SK-N-SH treated with all-trans-retinoic acid at 6 μM for 48 hours (cell line): ENCODE measurements at regions not wholly inside any gene's neighbourhood (a gene's known extent, or its start where the extent isn't known, plus 50 kb on each side); places are given as distances from the start of the nearest gene placed in this dataset.

Experiments used
- ATAC-seq: fragments of 200-7000 bp; cut with Tn5 transposase; 3 replicates; pipeline ENCODE4 v1.9.1; 2020; ENCODE audit warnings: mild to moderate bottlenecking, moderate library complexity
- ARNTL ChIP-seq: fragments of 450-650 bp; formaldehyde crosslinking; IDR thresholded peaks from 2 replicates; pipeline ENCODE4 v1.5.0; 2020; ENCODE audit warnings: low read depth, mild to moderate bottlenecking, moderate library complexity, borderline replicate concordance
- BACH2 ChIP-seq: fragments of 250-450 bp; sonication (Bioruptor Pico); IDR thresholded peaks from 2 replicates; pipeline ENCODE4 v1.9.0; 2021; ENCODE audit warnings: mild to moderate bottlenecking, borderline replicate concordance
- CREB5 ChIP-seq: fragments of 250-450 bp; sonication (Bioruptor Pico); IDR thresholded peaks from 2 replicates; pipeline ENCODE4 v1.5.1; 2020; ENCODE audit warnings: low read depth, mild to moderate bottlenecking, moderate library complexity
- ESRRG ChIP-seq: fragments of 250-450 bp; sonication (Bioruptor Pico); IDR thresholded peaks from 2 replicates; pipeline ENCODE4 v1.6.1; 2021; ENCODE audit warnings: mild to moderate bottlenecking
- GLIS3 ChIP-seq: fragments of 250-450 bp; sonication (Bioruptor Pico); IDR thresholded peaks from 2 replicates; pipeline ENCODE4 v1.5.0; 2020; ENCODE audit warnings: mild to moderate bottlenecking, moderate library complexity
- ISL1 ChIP-seq: fragments of 250-450 bp; sonication (Bioruptor Pico); IDR thresholded peaks from 2 replicates; pipeline ENCODE4 v2.1.2; 2022; ENCODE audit warnings: mild to moderate bottlenecking, moderate library complexity
- OSR1 ChIP-seq: fragments of 250-450 bp; sonication (Bioruptor Pico); IDR thresholded peaks from 2 replicates; pipeline ENCODE4 v1.8.0; 2022; ENCODE audit warnings: moderate library complexity, mild to moderate bottlenecking, inconsistent platforms
- PATZ1 ChIP-seq: fragments of 250-450 bp; sonication (Bioruptor Pico); IDR thresholded peaks from 2 replicates; pipeline ENCODE4 v1.8.0; 2020; ENCODE audit warnings: mild to moderate bottlenecking, moderate library complexity, borderline replicate concordance
- POU6F1 ChIP-seq: fragments of 250-450 bp; sonication (Bioruptor Pico); IDR thresholded peaks from 2 replicates; pipeline ENCODE4 v1.8.0; 2021; ENCODE audit warnings: low read depth, mild to moderate bottlenecking, moderate library complexity, borderline replicate concordance
- PPARA ChIP-seq: fragments of 250-450 bp; sonication (Bioruptor Pico); IDR thresholded peaks from 2 replicates; pipeline ENCODE4 v1.5.0; 2020; ENCODE audit warnings: mild to moderate bottlenecking, borderline replicate concordance
- SNAI2 ChIP-seq: fragments of 250-450 bp; sonication (Bioruptor Pico); IDR thresholded peaks from 2 replicates; pipeline ENCODE4 v1.5.0; 2020; ENCODE audit warnings: mild to moderate bottlenecking, moderate library complexity
- TOX ChIP-seq: fragments of 250-450 bp; sonication (Bioruptor Pico); IDR thresholded peaks from 2 replicates; pipeline ENCODE4 v1.8.0; 2021; ENCODE audit warnings: mild to moderate bottlenecking, moderate library complexity, borderline replicate concordance
- TSHZ2 ChIP-seq: fragments of 250-450 bp; sonication (Bioruptor Pico); IDR thresholded peaks from 2 replicates; pipeline ENCODE4 v1.5.0; 2020; ENCODE audit warnings: mild to moderate bottlenecking, moderate library complexity
- ZC3H10 ChIP-seq: fragments of 250-450 bp; sonication (Bioruptor Pico); IDR thresholded peaks from 2 replicates; pipeline ENCODE4 v1.5.1; 2021; ENCODE audit warnings: mild to moderate bottlenecking, moderate library complexity
- ZNF70 ChIP-seq: fragments of 450-650 bp; formaldehyde crosslinking; IDR thresholded peaks from 2 replicates; pipeline ENCODE4 v1.5.0; 2020; ENCODE audit warnings: mild to moderate bottlenecking, moderate library complexity
- ZNF8 ChIP-seq: fragments of 450-650 bp; formaldehyde crosslinking; IDR thresholded peaks from 2 replicates; pipeline ENCODE4 v1.5.0; 2020; ENCODE audit warnings: mild to moderate bottlenecking, moderate library complexity

- TF ChIP-seq PPARA (CRISPR knock-in tag), result no peak
- no peak for TF ChIP-seq OSR1 (CRISPR knock-in tag)
- TF ChIP-seq SNAI2, result no peak
- no peak for TF ChIP-seq CREB5 (CRISPR knock-in tag)
- TF ChIP-seq ZC3H10 (CRISPR knock-in tag), result no peak
- no peak for TF ChIP-seq ESRRG (CRISPR knock-in tag)
- TF ChIP-seq TOX (CRISPR knock-in tag), result no peak
- no peak for TF ChIP-seq POU6F1 (CRISPR knock-in tag)
- TF ChIP-seq ARNTL (CRISPR knock-in tag), result no peak
- ATAC-seq, result no peak
These were observed 61.4 kb upstream of the ATXN7L3B start for GRCh38 chr12:74476234-74476633.

- TF ChIP-seq TSHZ2 (CRISPR knock-in tag), result no peak
- no peak for TF ChIP-seq ISL1 (CRISPR knock-in tag)
- TF ChIP-seq CREB5 (CRISPR knock-in tag), result no peak
- no peak for TF ChIP-seq PATZ1 (CRISPR knock-in tag)
- no peak for TF ChIP-seq ZNF70 (CRISPR knock-in tag)
- no peak for TF ChIP-seq ESRRG (CRISPR knock-in tag)
- no peak for TF ChIP-seq SNAI2
- TF ChIP-seq ZNF8 (CRISPR knock-in tag), result no peak
- ATAC-seq, result no peak
These were observed 56.6 kb upstream of the ATXN7L3B start for GRCh38 chr12:74481078-74481477.

GRCh38 chr12:74482115-74482514, 55.5 kb upstream of the ATXN7L3B start:
- ATAC-seq, result no peak
- TF ChIP-seq ZNF8 (CRISPR knock-in tag) (no peak), ZC3H10 (CRISPR knock-in tag) (no peak), ISL1 (CRISPR knock-in tag) (no peak), ZNF70 (CRISPR knock-in tag) (no peak), CREB5 (CRISPR knock-in tag) (no peak), BACH2 (CRISPR knock-in tag) (no peak), GLIS3 (CRISPR knock-in tag) (no peak), TSHZ2 (CRISPR knock-in tag) (no peak)
- TF ChIP-seq, all 23 proteins: peak for 0
